OCI-LY7 (cell line): ENCODE measurements at regions not wholly inside any gene's neighbourhood (a gene's known extent, or its start where the extent isn't known, plus 50 kb on each side); places are given as distances from the start of the nearest gene placed in this dataset.

Source experiments
- EZH2phosphoT487 ChIP-seq: fragments of 200-600 bp; sonication (generic); IDR thresholded peaks from 2 replicates; pipeline ENCODE4 v1.6.1; 2018; ENCODE audit warnings: low read depth, borderline replicate concordance, mild to moderate bottlenecking, mixed run types, antibody characterized with exemption, low read length, moderate library complexity, mixed read lengths
- TF ChIP-seq, protein P1 (sequence below): fragments of 200-600 bp; sonication (generic); conservative IDR thresholded peaks from 2 replicates; pipeline ENCODE4 v1.5.1; 2014; ENCODE audit warnings: mild to moderate bottlenecking, antibody characterized with exemption, low read length, moderate library complexity, mixed read lengths

DNA sequence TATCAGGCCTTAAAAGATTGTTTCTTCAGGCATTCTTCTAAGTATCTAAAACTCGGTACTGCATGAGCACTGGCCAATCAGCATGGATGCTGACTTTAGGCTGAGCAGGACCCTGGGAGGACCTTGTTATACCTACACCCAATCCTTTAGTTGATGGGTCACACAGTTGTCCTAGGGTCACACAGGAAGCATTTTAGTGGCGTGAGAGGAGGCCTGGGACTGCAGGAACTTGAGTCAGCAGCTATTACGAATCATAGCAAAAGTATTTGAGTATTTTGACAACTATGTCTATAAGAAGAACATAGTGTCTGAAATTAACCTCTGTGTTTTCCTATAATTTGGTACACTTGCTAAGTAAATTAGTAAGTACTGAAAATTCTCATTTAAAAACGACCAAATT is 741.4 kb downstream of the HACE1 start:
- TF ChIP-seq, protein P1, sequence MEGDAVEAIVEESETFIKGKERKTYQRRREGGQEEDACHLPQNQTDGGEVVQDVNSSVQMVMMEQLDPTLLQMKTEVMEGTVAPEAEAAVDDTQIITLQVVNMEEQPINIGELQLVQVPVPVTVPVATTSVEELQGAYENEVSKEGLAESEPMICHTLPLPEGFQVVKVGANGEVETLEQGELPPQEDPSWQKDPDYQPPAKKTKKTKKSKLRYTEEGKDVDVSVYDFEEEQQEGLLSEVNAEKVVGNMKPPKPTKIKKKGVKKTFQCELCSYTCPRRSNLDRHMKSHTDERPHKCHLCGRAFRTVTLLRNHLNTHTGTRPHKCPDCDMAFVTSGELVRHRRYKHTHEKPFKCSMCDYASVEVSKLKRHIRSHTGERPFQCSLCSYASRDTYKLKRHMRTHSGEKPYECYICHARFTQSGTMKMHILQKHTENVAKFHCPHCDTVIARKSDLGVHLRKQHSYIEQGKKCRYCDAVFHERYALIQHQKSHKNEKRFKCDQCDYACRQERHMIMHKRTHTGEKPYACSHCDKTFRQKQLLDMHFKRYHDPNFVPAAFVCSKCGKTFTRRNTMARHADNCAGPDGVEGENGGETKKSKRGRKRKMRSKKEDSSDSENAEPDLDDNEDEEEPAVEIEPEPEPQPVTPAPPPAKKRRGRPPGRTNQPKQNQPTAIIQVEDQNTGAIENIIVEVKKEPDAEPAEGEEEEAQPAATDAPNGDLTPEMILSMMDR = no peak
- no peak for TF ChIP-seq EZH2phosphoT487
